ENCODE measurements at regions not wholly inside any gene's neighbourhood (a gene's known extent, or its start where the extent isn't known, plus 50 kb on each side); places are given as distances from the start of the nearest gene placed in this dataset.

GRCh38 chr2:136443661-136444060 is 321.7 kb upstream of the THSD7B start:
- Histone ChIP-seq H3K56ac (ENCODE audit: insufficient read length, low read depth, low read length) (no peak overlapping the region), H4K20me1 (ENCODE audit: control insufficient read depth, insufficient read depth, insufficient read length) (no peaks in the 10 kb centered on the region), H3K23ac (ENCODE audit: insufficient read length, low read depth, low read length) (no peak overlapping the region), H4K5ac (ENCODE audit: insufficient read length, low read depth, low read length) (no peak overlapping the region), H4K91ac (ENCODE audit: insufficient read length, low read depth, low read length) (no peak overlapping the region), H3K9me3 (ENCODE audit: control insufficient read depth, low read depth, low read length) (no peaks in the 10 kb centered on the region), H3K79me1 (ENCODE audit: insufficient read depth, low read depth, low read length, poor library complexity, severe bottlenecking) (no peaks in the 10 kb centered on the region), H2BK20ac (ENCODE audit: low read depth, low read length, poor library complexity, severe bottlenecking) (no peak overlapping the region), H3K14ac (ENCODE audit: insufficient read depth, low read length) (no peak overlapping the region), H3K18ac (ENCODE audit: insufficient read length, low read depth, low read length) (no peak overlapping the region), H3K79me2 (ENCODE audit: insufficient read depth, low read length) (no peaks in the 10 kb centered on the region), H3K27me3 (ENCODE audit: insufficient read depth, low read length) (no peaks in the 10 kb centered on the region), H3T11ph (ENCODE audit: low read length) (no peak overlapping the region), H3K4me2 (ENCODE audit: insufficient read depth, insufficient read length, low read length) (no peak overlapping the region), H2AK5ac (ENCODE audit: insufficient read length, low read length) (no peak overlapping the region), H3K9ac (ENCODE audit: extremely low read depth, insufficient read length, low read length) (no peak overlapping the region), H3K4me1 (ENCODE audit: insufficient read depth, low read length) (peaks cover 2% of the 10 kb centered on the region; the same call in 1 of the 2 replicates), H2AFZ (ENCODE audit: low read length) (no peak overlapping the region), H4K8ac (replicated peaks; ENCODE audit: insufficient read length, low read depth, low read length) (no peak overlapping the region), H2BK15ac (ENCODE audit: low read depth, low read length) (no peak overlapping the region), H2BK120ac (ENCODE audit: low read depth, low read length, poor library complexity, severe bottlenecking) (no peak overlapping the region), H2BK12ac (ENCODE audit: insufficient read length, low read depth, low read length) (no peak overlapping the region), H3K4ac (ENCODE audit: low read depth, low read length) (no peak overlapping the region), H3K27ac (ENCODE audit: insufficient read length, low read depth, low read length) (no peak overlapping the region), H3K23me2 (ENCODE audit: insufficient read length, low read depth, low read length, poor library complexity, severe bottlenecking) (no peaks in the 10 kb centered on the region), H2BK5ac (ENCODE audit: insufficient read length, low read length) (no peak overlapping the region)
- Mint-ChIP-seq H3K27me3 (ENCODE audit: low read depth) (peaks cover 7% of the 10 kb centered on the region), H3K4me3 (no peak overlapping the region), H3K36me3 (ENCODE audit: insufficient read depth in 1 of 3, low read depth in 3 of 3) (no peaks in the 10 kb centered on the region; a peak in 1 of 7 replicates), H3K9me3 (no peaks in the 10 kb centered on the region), H3K4me1 (peaks cover 35 to 42% of the 10 kb centered on the region in 2 experiments), H3K27ac (no peak overlapping the region)
- no peak for DNase-seq
- no CpG with 5 or more reads among the region's 2 CpGs for WGBS (ENCODE audit: extremely low coverage, insufficient read length, low lambda C conversion rate)
- TF ChIP-seq CTCF (conservative IDR thresholded peaks at IDR 0.05), result no peak
